H54 (cell line): ENCODE measurements at regions not wholly inside any gene's neighbourhood (a gene's known extent, or its start where the extent isn't known, plus 50 kb on each side); places are given as distances from the start of the nearest gene placed in this dataset.
"Not testable (repeated sequence)": the region's sequence is repeated elsewhere in the genome, so short reads cannot be mapped to it uniquely, and the experiment has no call there.

Source experiments
- DNase-seq: peaks from one replicate; pipeline ENCODE4 v3.0.0; 2011; ENCODE audit warnings: low spot score, mixed read lengths; ENCODE audit not compliant: insufficient read length
- FAIRE-seq: peaks from 3 replicates; lab custom pipeline; 2011; peaks lifted over from hg19 to GRCh38; lab: Jason Lieb, UNC
- POLR2A ChIP-seq: IDR thresholded peaks from 2 replicates; pipeline ENCODE4 v1.6.1; 2011; ENCODE audit warnings: low read depth, mild to moderate bottlenecking, low read length

GRCh38 chr4:66034262-66034661, 364.0 kb upstream of the EPHA5 start:
- no peak for FAIRE-seq
- TF ChIP-seq POLR2A: no peak

GRCh38 chr4:66032571-66032970, 362.3 kb upstream of the EPHA5 start:
- FAIRE-seq (no peak), DNase-seq (no peak)
- no peak for TF ChIP-seq POLR2A

More at GRCh38 chr4:66034262-66034661, 364.0 kb upstream of the EPHA5 start:
- no peak for DNase-seq

GRCh38 chr4:66028668-66029067, 358.4 kb upstream of the EPHA5 start:
- TF ChIP-seq POLR2A: no peak
- FAIRE-seq: no peak
- no peak for DNase-seq

GRCh38 chr4:66023061-66023460, 352.8 kb upstream of the EPHA5 start:
- FAIRE-seq: no peak
- TF ChIP-seq POLR2A: no peak
- no peak for DNase-seq

GRCh38 chr4:66017671-66018070, 347.4 kb upstream of the EPHA5 start:
- no peak for TF ChIP-seq POLR2A
- no peak for FAIRE-seq
- DNase-seq: no peak

GRCh38 chr4:66016240-66016639, 346.0 kb upstream of the EPHA5 start:
- TF ChIP-seq POLR2A: no peak
- DNase-seq: no peak
- no peak for FAIRE-seq

GRCh38 chr4:66014146-66014765, 344.0 kb upstream of the EPHA5 start:
- DNase-seq: no peak
- TF ChIP-seq POLR2A: no peak
- no peak for FAIRE-seq

GRCh38 chr4:66000510-66001117, 330.3 kb upstream of the EPHA5 start:
- DNase-seq (no peak), FAIRE-seq (no peak)
- no peak for TF ChIP-seq POLR2A

- FAIRE-seq: no peak
Observed at GRCh38 chr4:65999518-65999871, 329.2 kb upstream of the EPHA5 start.

GRCh38 chr4:65998807-65999517, 328.7 kb upstream of the EPHA5 start:
- not testable (repeated sequence) for FAIRE-seq, DNase-seq

More at GRCh38 chr4:65999518-65999871, 329.2 kb upstream of the EPHA5 start:
- no peak for DNase-seq
- no peak for TF ChIP-seq POLR2A

- no peak for FAIRE-seq
- TF ChIP-seq POLR2A: no peak
- no peak for DNase-seq
Observed at GRCh38 chr4:65983061-65983460, 312.8 kb upstream of the EPHA5 start.

- TF ChIP-seq POLR2A: no peak
- DNase-seq (no peak), FAIRE-seq (no peak)
Observed at GRCh38 chr4:65976287-65976686, 306.0 kb upstream of the EPHA5 start.

GRCh38 chr4:65973186-65973585, 302.9 kb upstream of the EPHA5 start:
- no peak for FAIRE-seq
- no peak for TF ChIP-seq POLR2A
- DNase-seq: no peak

- DNase-seq: no peak
- no peak for TF ChIP-seq POLR2A
- FAIRE-seq: no peak
Observed at GRCh38 chr4:65971686-65972085, 301.4 kb upstream of the EPHA5 start.
